ENCODE measurements at regions not wholly inside any gene's neighbourhood (a gene's known extent, or its start where the extent isn't known, plus 50 kb on each side); places are given as distances from the start of the nearest gene placed in this dataset.

- Histone ChIP-seq H3K4me2 (no peak overlapping the region), H3K9me3 (no peaks in the 10 kb centered on the region), H3K4me1 (peaks cover 8% of the 10 kb centered on the region), H3K9ac (no peak overlapping the region), H3K27me3 (no peaks in the 10 kb centered on the region), H3K36me3 (no peaks in the 10 kb centered on the region), H4K20me1 (no peaks in the 10 kb centered on the region), H3K4me3 (no peak overlapping the region), H3K27ac (no peak overlapping the region)
- TF ChIP-seq Cebpa-rat (IDR thresholded peaks at IDR 0.05): no peak
Measured at GRCh38 chr2:61710711-61711110, 143.1 kb downstream of the FAM161A start.

GRCh38 chr2:61707984-61708852 is 145.6 kb downstream of the FAM161A start:
- TF ChIP-seq Cebpa-rat (IDR thresholded peaks at IDR 0.05): no peak
- Histone ChIP-seq H4K20me1 (no peaks in the 10 kb centered on the region), H3K9ac (no peak overlapping the region), H3K4me2 (peak overlapping the region; percentile 27), H3K36me3 (no peaks in the 10 kb centered on the region), H3K9me3 (no peaks in the 10 kb centered on the region), H3K4me3 (no peak overlapping the region), H3K27me3 (no peaks in the 10 kb centered on the region), H3K4me1 (peaks cover 8% of the 10 kb centered on the region), H3K27ac (no peak overlapping the region)

- H3K4me3 ChIP-seq: no peak overlapping the region
- H3K27ac ChIP-seq: no peak overlapping the region
- no peaks in the 10 kb centered on the region for H3K27me3 ChIP-seq
- no peaks in the 10 kb centered on the region for H3K36me3 ChIP-seq
- H3K9ac ChIP-seq: no peak overlapping the region
- H3K4me2 ChIP-seq: no peak overlapping the region
- no peaks in the 10 kb centered on the region for H3K9me3 ChIP-seq
- no peak for TF ChIP-seq Cebpa-rat (IDR thresholded peaks at IDR 0.05)
- no peaks in the 10 kb centered on the region for H4K20me1 ChIP-seq
- peaks cover 8% of the 10 kb centered on the region for H3K4me1 ChIP-seq
Measured at GRCh38 chr2:61705625-61706024, 148.2 kb downstream of the FAM161A start.

- H3K4me3 ChIP-seq: no peak overlapping the region
- H3K4me2 ChIP-seq: no peak overlapping the region
- H3K36me3 ChIP-seq: no peaks in the 10 kb centered on the region
- no peak for TF ChIP-seq Cebpa-rat (IDR thresholded peaks at IDR 0.05)
- peaks cover 8% of the 10 kb centered on the region for H3K4me1 ChIP-seq
- no peaks in the 10 kb centered on the region for H3K27me3 ChIP-seq
- no peaks in the 10 kb centered on the region for H3K9me3 ChIP-seq
- no peak overlapping the region for H3K9ac ChIP-seq
- no peaks in the 10 kb centered on the region for H4K20me1 ChIP-seq
- no peak overlapping the region for H3K27ac ChIP-seq
Measured at GRCh38 chr2:61704364-61704763, 149.5 kb downstream of the FAM161A start.

- Histone ChIP-seq H3K27me3 (no peaks in the 10 kb centered on the region), H3K4me2 (no peak overlapping the region), H3K4me3 (no peak overlapping the region), H3K9me3 (no peaks in the 10 kb centered on the region), H3K36me3 (no peaks in the 10 kb centered on the region), H3K9ac (no peak overlapping the region), H3K27ac (no peak overlapping the region), H3K4me1 (no peaks in the 10 kb centered on the region), H4K20me1 (no peaks in the 10 kb centered on the region)
- TF ChIP-seq Cebpa-rat (IDR thresholded peaks at IDR 0.05): no peak
Measured at GRCh38 chr2:61702088-61702467, 151.8 kb downstream of the FAM161A start.

- Histone ChIP-seq H3K27me3 (no peaks in the 10 kb centered on the region), H3K36me3 (no peaks in the 10 kb centered on the region), H3K9me3 (no peaks in the 10 kb centered on the region), H4K20me1 (no peaks in the 10 kb centered on the region), H3K27ac (no peak overlapping the region), H3K4me3 (no peak overlapping the region), H3K4me1 (no peaks in the 10 kb centered on the region), H3K9ac (no peak overlapping the region), H3K4me2 (no peak overlapping the region)
- no peak for TF ChIP-seq Cebpa-rat (IDR thresholded peaks at IDR 0.05)
Measured at GRCh38 chr2:61700464-61700863, 153.4 kb downstream of the FAM161A start.

GRCh38 chr2:61694312-61695274 is 156.4 kb upstream of the XPO1 start:
- TF ChIP-seq Cebpa-rat (IDR thresholded peaks at IDR 0.05): no peak
- Histone ChIP-seq H3K9me3 (no peaks in the 10 kb centered on the region), H3K27me3 (no peaks in the 10 kb centered on the region), H3K4me1 (peaks cover 13% of the 10 kb centered on the region), H3K4me3 (peak overlapping the region; percentile 75), H4K20me1 (no peaks in the 10 kb centered on the region), H3K27ac (peak overlapping the region; percentile 75), H3K4me2 (peak overlapping the region; percentile 94), H3K9ac (peak overlapping the region; percentile 81), H3K36me3 (no peaks in the 10 kb centered on the region)

- Histone ChIP-seq H3K36me3 (no peaks in the 10 kb centered on the region), H3K4me1 (peaks cover 13% of the 10 kb centered on the region), H3K27ac (no peak overlapping the region), H3K4me3 (peak overlapping the region; percentile 75; the same call in 1 of the 2 replicates), H3K9ac (0 out of 2 replicates have a peak overlapping the region, but pooled peaks have one; percentile 81), H3K4me2 (peak overlapping the region; percentile 94), H3K9me3 (no peaks in the 10 kb centered on the region), H4K20me1 (no peaks in the 10 kb centered on the region), H3K27me3 (no peaks in the 10 kb centered on the region)
- no peak for TF ChIP-seq Cebpa-rat (IDR thresholded peaks at IDR 0.05)
Measured at GRCh38 chr2:61693744-61694143, 155.6 kb upstream of the XPO1 start.

- Histone ChIP-seq H3K4me1 (peaks cover 10% of the 10 kb centered on the region), H3K4me2 (no peak overlapping the region)
- no peak for TF ChIP-seq Cebpa-rat (IDR thresholded peaks at IDR 0.05)
Measured at GRCh38 chr2:61690078-61690596, 152.0 kb upstream of the XPO1 start.

More at GRCh38 chr2:61690078-61690596, 152.0 kb upstream of the XPO1 start:
- H3K36me3 ChIP-seq: no peaks in the 10 kb centered on the region
- no peaks in the 10 kb centered on the region for H4K20me1 ChIP-seq
- H3K27ac ChIP-seq: no peak overlapping the region
- H3K9ac ChIP-seq: no peak overlapping the region
- H3K9me3 ChIP-seq: no peaks in the 10 kb centered on the region
- H3K4me3 ChIP-seq: no peak overlapping the region
- no peaks in the 10 kb centered on the region for H3K27me3 ChIP-seq

Data from BLaER1 (cell line).